T-cell (primary cell): ENCODE measurements at regions not wholly inside any gene's neighbourhood (a gene's known extent, or its start where the extent isn't known, plus 50 kb on each side); places are given as distances from the start of the nearest gene placed in this dataset.

ENCODE experiments used
- ATAC-seq, 4 experiments: fragments of 200-7000 bp in 3 of 4; fragments of 150-1000 bp in 1 of 4; cut with Tn5 transposase; replicated peaks in 1 of 4; 1 replicate in 3 of 4; 2 replicates in 1 of 4; pipeline ENCODE4 v1.10.0; 2021; ENCODE audit warnings: moderate library complexity in 3 of 4, mild to moderate bottlenecking in 2 of 4, moderate number of reproducible peaks in 1 of 4
- CTCF ChIA-PET, 2 donors: fragments of 300-600 bp; sonication (Branson Sonifier 250); formaldehyde crosslinking; loops; one replicate each; lab custom pipeline; 2022; ENCODE audit warnings: antibody characterized with exemption in 2 of 2; lab: Charles Lee
- POLR2A ChIA-PET, 2 donors: fragments of 300-600 bp; sonication (Branson Sonifier 250); formaldehyde crosslinking; loops; one replicate each; lab custom pipeline; 2022; ENCODE audit warnings: antibody characterized with exemption in 2 of 2; lab: Charles Lee
- DNase-seq, 35 experiments: peaks; one replicate each; pipeline versions ENCODE4 v3.0.0 to v3.0.0-alpha.2; 2013 to 2023
- H3K27ac ChIP-seq: one replicate; pipeline ENCODE4 v1.5.1; 2013; ENCODE audit warnings: low read length
- H3K27me3 ChIP-seq, 2 experiments: replicated peaks in 1 of 2; 1 replicate in 1 of 2; 2 replicates in 1 of 2; pipeline versions ENCODE4 v1.6.1 to v1.7.0; 2013; ENCODE audit warnings: low read length in 1 of 2, mixed read lengths in 1 of 2; ENCODE audit not compliant: control insufficient read depth in 2 of 2, insufficient read depth in 2 of 2; ENCODE audit errors: extremely low read depth in 1 of 2
- H3K36me3 ChIP-seq, 2 donors: 1 replicate in 1 of 2; 2 replicates in 1 of 2; pipeline versions ENCODE4 v1.6.1 to v1.7.0; 2013; ENCODE audit warnings: low read length in 1 of 2; ENCODE audit not compliant: control insufficient read depth in 2 of 2, insufficient read depth in 1 of 2; ENCODE audit errors: extremely low read depth in 1 of 2
- H3K4me1 ChIP-seq, 2 experiments: 1 replicate in 1 of 2; 2 replicates in 1 of 2; pipeline versions ENCODE4 v1.6.1 to v1.7.0; 2013; ENCODE audit warnings: low read length in 2 of 2, mixed read lengths in 1 of 2; ENCODE audit not compliant: insufficient read depth in 2 of 2, control insufficient read depth in 1 of 2; ENCODE audit errors: extremely low read depth in 1 of 2
- H3K4me3 ChIP-seq, 2 donors: 1 replicate in 1 of 2; 2 replicates in 1 of 2; pipeline versions ENCODE4 v1.5.1 to v1.7.0; 2013; ENCODE audit warnings: mild to moderate bottlenecking in 2 of 2, low read length in 1 of 2, moderate library complexity in 1 of 2; ENCODE audit not compliant: control insufficient read depth in 1 of 2; ENCODE audit errors: extremely low read depth in 1 of 2
- H3K9me3 ChIP-seq: 2 replicates; pipeline ENCODE4 v1.7.0; 2013
- H3K27ac Mint-ChIP-seq, 2 donors: one replicate each; pipeline ENCODE4 v1.8.0; 2020 to 2021; ENCODE audit warnings: mild to moderate bottlenecking in 2 of 2, mixed read lengths in 2 of 2
- H3K27me3 Mint-ChIP-seq, 2 donors: one replicate each; pipeline ENCODE4 v1.8.0; 2021 to 2022; ENCODE audit warnings: mixed read lengths in 2 of 2
- H3K36me3 Mint-ChIP-seq: one replicate; pipeline ENCODE4 v1.8.0; 2021; ENCODE audit warnings: mixed read lengths
- H3K4me1 Mint-ChIP-seq, 3 donors: one replicate each; pipeline ENCODE4 v1.8.0; 2020 to 2022; ENCODE audit warnings: mixed read lengths in 3 of 3, mild to moderate bottlenecking in 1 of 3
- H3K4me3 Mint-ChIP-seq, 3 donors: one replicate each; pipeline ENCODE4 v1.8.0; 2020 to 2022; ENCODE audit warnings: mild to moderate bottlenecking in 3 of 3, mixed read lengths in 3 of 3, moderate library complexity in 3 of 3
- H3K9me3 Mint-ChIP-seq, 3 donors: one replicate each; pipeline ENCODE4 v1.8.0; 2020 to 2022; ENCODE audit warnings: mixed read lengths in 3 of 3
- WGBS: methylation state at CpG from one replicate; pipeline ENCODE4 v1.1.5; 2013; ENCODE audit warnings: missing lambda C conversion rate; ENCODE audit not compliant: insufficient coverage; 5-methylcytosine and 5-hydroxymethylcytosine counted together

GRCh38 chr5:67774786-67775185 lies 440.8 kb upstream of the PIK3R1 start:
- Histone ChIP-seq H3K36me3 (no peaks in the 10 kb centered on the region), H3K27ac (no peak overlapping the region), H3K4me1 (no peaks in the 10 kb centered on the region), H3K4me3 (no peak overlapping the region), H3K27me3 (peaks cover 0 to 2% of the 10 kb centered on the region in 2 experiments), H3K9me3 (no peaks in the 10 kb centered on the region)
- no peak overlapping the region for H3K4me3 Mint-ChIP-seq
- ChIA-PET POLR2A (no interaction called here), CTCF (no interaction called here)
- H3K4me1 Mint-ChIP-seq, result no peaks in the 10 kb centered on the region
- 100% methylated on average over 2 of the region's 2 CpGs for WGBS
- H3K9me3 Mint-ChIP-seq, result no peaks in the 10 kb centered on the region
- ATAC-seq (no peak), DNase-seq (no peak)
- H3K27me3 Mint-ChIP-seq, result peaks cover 11 to 19% of the 10 kb centered on the region in 2 donors
- no peaks in the 10 kb centered on the region for H3K36me3 Mint-ChIP-seq
- no peak overlapping the region for H3K27ac Mint-ChIP-seq

GRCh38 chr5:67774267-67774552 lies 441.3 kb upstream of the PIK3R1 start:
- no peaks in the 10 kb centered on the region for H3K36me3 ChIP-seq
- no peaks in the 10 kb centered on the region for H3K36me3 Mint-ChIP-seq
- H3K4me3 Mint-ChIP-seq, result no peak overlapping the region
- H3K4me1 ChIP-seq, result no peaks in the 10 kb centered on the region
- H3K9me3 Mint-ChIP-seq, result no peaks in the 10 kb centered on the region
- H3K4me1 Mint-ChIP-seq, result no peaks in the 10 kb centered on the region
- DNase-seq, result no peak
- no peaks in the 10 kb centered on the region for H3K9me3 ChIP-seq
- ChIA-PET POLR2A (no interaction called here), CTCF (no interaction called here)
- no peak for ATAC-seq
- WGBS, result no CpG with 5 or more reads among the region's 2 CpGs
- H3K27ac ChIP-seq, result no peak overlapping the region
- peaks cover 0 to 2% of the 10 kb centered on the region in 2 experiments for H3K27me3 ChIP-seq
- H3K27me3 Mint-ChIP-seq, result peaks cover 15 to 19% of the 10 kb centered on the region in 2 donors
- no peak overlapping the region for H3K27ac Mint-ChIP-seq
- H3K4me3 ChIP-seq, result no peak overlapping the region

- Histone ChIP-seq H3K4me1 (no peaks in the 10 kb centered on the region), H3K9me3 (no peaks in the 10 kb centered on the region), H3K27ac (no peak overlapping the region), H3K36me3 (no peaks in the 10 kb centered on the region), H3K27me3 (peaks cover 0 to 2% of the 10 kb centered on the region in 2 experiments), H3K4me3 (no peak overlapping the region)
- Mint-ChIP-seq H3K9me3 (no peaks in the 10 kb centered on the region), H3K27me3 (peaks cover 15 to 19% of the 10 kb centered on the region in 2 donors), H3K36me3 (no peaks in the 10 kb centered on the region), H3K4me3 (no peak overlapping the region), H3K4me1 (no peaks in the 10 kb centered on the region), H3K27ac (no peak overlapping the region)
- DNase-seq (no peak), ATAC-seq (no peak)
- CTCF ChIA-PET, result no interaction called here
- no CpG with 5 or more reads among the region's 3 CpGs for WGBS
- POLR2A ChIA-PET, result no interaction called here
These were observed 441.9 kb upstream of the PIK3R1 start for GRCh38 chr5:67773411-67774266.

- H3K4me1 Mint-ChIP-seq, result no peaks in the 10 kb centered on the region
- no peak for DNase-seq
- CTCF ChIA-PET, result no interaction called here
- H3K4me3 Mint-ChIP-seq, result no peak overlapping the region
- Histone ChIP-seq H3K9me3 (no peaks in the 10 kb centered on the region), H3K36me3 (no peaks in the 10 kb centered on the region), H3K27me3 (peaks cover 0 to 2% of the 10 kb centered on the region in 2 experiments), H3K4me1 (no peaks in the 10 kb centered on the region), H3K27ac (no peak overlapping the region), H3K4me3 (no peak overlapping the region)
- H3K27me3 Mint-ChIP-seq, result peaks cover 4 to 8% of the 10 kb centered on the region in 2 donors
- H3K9me3 Mint-ChIP-seq, result no peaks in the 10 kb centered on the region
- no peak overlapping the region for H3K27ac Mint-ChIP-seq
- WGBS, result no CpG with 5 or more reads among the region's 6 CpGs
- no peak for ATAC-seq
- POLR2A ChIA-PET, result interaction anchor here in 1 of 2 donors (0.7 kb wide), 1 partner anchor 458 kb away, joined by 4 read pairs; no protein-coding TSS in a partner anchor
- H3K36me3 Mint-ChIP-seq, result no peaks in the 10 kb centered on the region
These were observed 443.8 kb upstream of the PIK3R1 start for GRCh38 chr5:67771791-67772190.

- no CpG with 5 or more reads among the region's 2 CpGs for WGBS
- ChIA-PET POLR2A (no interaction called here), CTCF (no interaction called here)
- no peak for ATAC-seq
- no peaks in the 10 kb centered on the region for H3K36me3 ChIP-seq
- no peak overlapping the region for H3K27ac ChIP-seq
- Mint-ChIP-seq H3K9me3 (no peaks in the 10 kb centered on the region), H3K4me1 (no peaks in the 10 kb centered on the region), H3K27me3 (peaks cover 4 to 8% of the 10 kb centered on the region in 2 donors), H3K27ac (no peak overlapping the region), H3K36me3 (no peaks in the 10 kb centered on the region), H3K4me3 (no peak overlapping the region)
- DNase-seq, result no peak
- H3K9me3 ChIP-seq, result no peaks in the 10 kb centered on the region
- H3K4me3 ChIP-seq, result no peak overlapping the region
- H3K4me1 ChIP-seq, result no peaks in the 10 kb centered on the region
- peaks cover 0 to 2% of the 10 kb centered on the region in 2 experiments for H3K27me3 ChIP-seq
These were observed 444.3 kb upstream of the PIK3R1 start for GRCh38 chr5:67771221-67771620.

- Histone ChIP-seq H3K27ac (no peak overlapping the region), H3K4me1 (no peaks in the 10 kb centered on the region), H3K9me3 (no peaks in the 10 kb centered on the region), H3K36me3 (no peaks in the 10 kb centered on the region), H3K27me3 (no peaks in the 10 kb centered on the region), H3K4me3 (no peak overlapping the region)
- no peaks in the 10 kb centered on the region for H3K9me3 Mint-ChIP-seq
- POLR2A ChIA-PET, result interaction anchor here (0.6 to 0.7 kb wide), 2 partner anchors 17 to 457 kb away, joined by 4 to 5 read pairs; no protein-coding TSS in a partner anchor
- H3K4me1 Mint-ChIP-seq, result no peaks in the 10 kb centered on the region
- DNase-seq, result no peak
- H3K36me3 Mint-ChIP-seq, result no peaks in the 10 kb centered on the region
- no peak overlapping the region for H3K4me3 Mint-ChIP-seq
- H3K27me3 Mint-ChIP-seq, result peaks cover 4 to 8% of the 10 kb centered on the region in 2 donors
- ATAC-seq, result no peak
- no peak overlapping the region for H3K27ac Mint-ChIP-seq
- CTCF ChIA-PET, result interaction anchor here (0.6 kb wide), 2 partner anchors 322 to 502 kb away, joined by 3 read pairs; no protein-coding TSS in a partner anchor
- WGBS, result 21% methylated on average over 3 of the region's 5 CpGs
These were observed 445.0 kb upstream of the PIK3R1 start for GRCh38 chr5:67770431-67771025.
